BE2C (cell line): ENCODE measurements at regions not wholly inside any gene's neighbourhood (a gene's known extent, or its start where the extent isn't known, plus 50 kb on each side); places are given as distances from the start of the nearest gene placed in this dataset.

Experiments
- DNase-seq: peaks from one replicate; pipeline ENCODE4 v3.0.0-alpha.2; 2020
- H3K27me3 ChIP-seq: fragments of 250-450 bp; sonication (Bioruptor Pico); 2 replicates; pipeline ENCODE4 v1.5.1; 2020; ENCODE audit warnings: mild to moderate bottlenecking
- H3K36me3 ChIP-seq: fragments of 250-450 bp; sonication (Bioruptor Pico); 2 replicates; pipeline ENCODE4 v1.5.1; 2020; ENCODE audit warnings: mild to moderate bottlenecking
- H3K4me1 ChIP-seq: fragments of 250-450 bp; sonication (Bioruptor Pico); 2 replicates; pipeline ENCODE4 v1.5.1; 2020
- H3K4me3 ChIP-seq: 2 replicates; pipeline ENCODE4 v1.5.1; 2011; ENCODE audit warnings: low read depth, low read length
- H3K9me3 ChIP-seq: fragments of 250-450 bp; sonication (Bioruptor Pico); 2 replicates; pipeline ENCODE4 v1.5.1; 2020
- CTCF ChIP-seq: IDR thresholded peaks from 2 replicates; pipeline ENCODE4 v1.5.1; 2012; ENCODE audit warnings: mild to moderate bottlenecking, low read depth, low read length

- Histone ChIP-seq H3K36me3 (no peaks in the 10 kb centered on the region), H3K9me3 (no peaks in the 10 kb centered on the region), H3K4me3 (no peak overlapping the region), H3K4me1 (no peaks in the 10 kb centered on the region), H3K27me3 (no peaks in the 10 kb centered on the region)
- no peak for DNase-seq
- TF ChIP-seq CTCF, result no peak
Measured at GRCh38 chr18:41465386-41465785, 489.6 kb upstream of the PIK3C3 start.

- Histone ChIP-seq H3K36me3 (no peaks in the 10 kb centered on the region), H3K27me3 (no peaks in the 10 kb centered on the region), H3K4me3 (no peak overlapping the region), H3K9me3 (no peaks in the 10 kb centered on the region), H3K4me1 (no peaks in the 10 kb centered on the region)
- DNase-seq, result no peak
- no peak for TF ChIP-seq CTCF
Measured at GRCh38 chr18:41464278-41464677, 490.8 kb upstream of the PIK3C3 start.

- H3K36me3 ChIP-seq, result no peaks in the 10 kb centered on the region
- no peaks in the 10 kb centered on the region for H3K4me1 ChIP-seq
- no peak overlapping the region for H3K4me3 ChIP-seq
- H3K27me3 ChIP-seq, result no peaks in the 10 kb centered on the region
- no peak for DNase-seq
- no peaks in the 10 kb centered on the region for H3K9me3 ChIP-seq
- no peak for TF ChIP-seq CTCF
Measured at GRCh38 chr18:41462946-41463345, 492.1 kb upstream of the PIK3C3 start.

- Histone ChIP-seq H3K9me3 (no peaks in the 10 kb centered on the region), H3K27me3 (no peaks in the 10 kb centered on the region), H3K36me3 (no peaks in the 10 kb centered on the region), H3K4me3 (no peak overlapping the region), H3K4me1 (no peaks in the 10 kb centered on the region)
- DNase-seq, result no peak
- no peak for TF ChIP-seq CTCF
Measured at GRCh38 chr18:41461114-41461513, 493.9 kb upstream of the PIK3C3 start.

- Histone ChIP-seq H3K4me1 (no peaks in the 10 kb centered on the region), H3K36me3 (no peaks in the 10 kb centered on the region), H3K27me3 (no peaks in the 10 kb centered on the region), H3K9me3 (no peaks in the 10 kb centered on the region), H3K4me3 (no peak overlapping the region)
- TF ChIP-seq CTCF, result no peak
- DNase-seq, result no peak
Measured at GRCh38 chr18:41459656-41460055, 495.4 kb upstream of the PIK3C3 start.

- Histone ChIP-seq H3K36me3 (no peaks in the 10 kb centered on the region), H3K4me1 (no peaks in the 10 kb centered on the region), H3K9me3 (no peaks in the 10 kb centered on the region), H3K4me3 (no peak overlapping the region), H3K27me3 (no peaks in the 10 kb centered on the region)
- no peak for TF ChIP-seq CTCF
- no peak for DNase-seq
Measured at GRCh38 chr18:41458376-41458775, 496.7 kb upstream of the PIK3C3 start.
